HG03025 (cell line): ENCODE measurements at regions not wholly inside any gene's neighbourhood (a gene's known extent, or its start where the extent isn't known, plus 50 kb on each side); places are given as distances from the start of the nearest gene placed in this dataset.
"Not testable (repeated sequence)": the region's sequence is repeated elsewhere in the genome, so short reads cannot be mapped to it uniquely, and the experiment has no call there.

Source experiments
- ATAC-seq: cut with Tn5 transposase; IDR thresholded peaks from one replicate; pipeline ENCODE4 v1.9.1; 2021; ENCODE audit warnings: mild to moderate bottlenecking, moderate library complexity; ENCODE audit not compliant: unreplicated experiment, low FRiP score

- no peak for ATAC-seq
Observed at GRCh38 chr10:2228320-2228901, 491.1 kb upstream of the ADARB2 start.

GRCh38 chr10:2225609-2226008 lies 488.3 kb upstream of the ADARB2 start:
- no peak for ATAC-seq

GRCh38 chr10:2223548-2224320 lies 486.4 kb upstream of the ADARB2 start:
- no peak for ATAC-seq

- ATAC-seq: no peak
Observed at GRCh38 chr10:2222631-2223030, 485.3 kb upstream of the ADARB2 start.

GRCh38 chr10:2214805-2215204 lies 477.5 kb upstream of the ADARB2 start:
- ATAC-seq: no peak

- ATAC-seq: no peak
Observed at GRCh38 chr10:2214092-2214491, 476.8 kb upstream of the ADARB2 start.

- no peak for ATAC-seq
Observed at GRCh38 chr10:2212244-2212834, 475.0 kb upstream of the ADARB2 start.

GRCh38 chr10:2210088-2210487 lies 472.8 kb upstream of the ADARB2 start:
- ATAC-seq: no peak

GRCh38 chr10:2208106-2208505 lies 470.8 kb upstream of the ADARB2 start:
- ATAC-seq: no peak

- no peak for ATAC-seq
Observed at GRCh38 chr10:2207246-2207922, 470.1 kb upstream of the ADARB2 start.

GRCh38 chr10:2205406-2205805 lies 468.1 kb upstream of the ADARB2 start:
- no peak for ATAC-seq

- no peak for ATAC-seq
Observed at GRCh38 chr10:2202401-2202800, 465.1 kb upstream of the ADARB2 start.

GRCh38 chr10:2201534-2202099 lies 464.3 kb upstream of the ADARB2 start:
- ATAC-seq: no peak

GRCh38 chr10:2197663-2198062 lies 460.3 kb upstream of the ADARB2 start:
- ATAC-seq: no peak

- no peak for ATAC-seq
Observed at GRCh38 chr10:2196272-2196671, 458.9 kb upstream of the ADARB2 start.

- ATAC-seq: not testable (repeated sequence)
Observed at GRCh38 chr10:2189356-2189755, 452.0 kb upstream of the ADARB2 start.

- no peak for ATAC-seq
Observed at GRCh38 chr10:2188371-2188770, 451.0 kb upstream of the ADARB2 start.

GRCh38 chr10:2173327-2173726 lies 436.0 kb upstream of the ADARB2 start:
- ATAC-seq: no peak

GRCh38 chr10:2165771-2166460 lies 428.6 kb upstream of the ADARB2 start:
- ATAC-seq: no peak

GRCh38 chr10:2150288-2150687 lies 413.0 kb upstream of the ADARB2 start:
- ATAC-seq: no peak
